22Rv1 (cell line): ENCODE measurements at regions not wholly inside any gene's neighbourhood (a gene's known extent, or its start where the extent isn't known, plus 50 kb on each side); places are given as distances from the start of the nearest gene placed in this dataset.

ENCODE experiments used
- H3K27ac ChIP-seq: fragments of 450-650 bp; 2 replicates; pipeline ENCODE4 v1.5.1; 2017
- CTCF ChIP-seq: fragments of 450-650 bp; IDR thresholded peaks from 2 replicates; pipeline ENCODE4 v1.5.1; 2017; ENCODE audit warnings: mild to moderate bottlenecking
- ZFX ChIP-seq: fragments of 450-650 bp; IDR thresholded peaks from 2 replicates; pipeline ENCODE4 v1.6.1; 2017; ENCODE audit warnings: antibody characterized with exemption, borderline replicate concordance

DNA sequence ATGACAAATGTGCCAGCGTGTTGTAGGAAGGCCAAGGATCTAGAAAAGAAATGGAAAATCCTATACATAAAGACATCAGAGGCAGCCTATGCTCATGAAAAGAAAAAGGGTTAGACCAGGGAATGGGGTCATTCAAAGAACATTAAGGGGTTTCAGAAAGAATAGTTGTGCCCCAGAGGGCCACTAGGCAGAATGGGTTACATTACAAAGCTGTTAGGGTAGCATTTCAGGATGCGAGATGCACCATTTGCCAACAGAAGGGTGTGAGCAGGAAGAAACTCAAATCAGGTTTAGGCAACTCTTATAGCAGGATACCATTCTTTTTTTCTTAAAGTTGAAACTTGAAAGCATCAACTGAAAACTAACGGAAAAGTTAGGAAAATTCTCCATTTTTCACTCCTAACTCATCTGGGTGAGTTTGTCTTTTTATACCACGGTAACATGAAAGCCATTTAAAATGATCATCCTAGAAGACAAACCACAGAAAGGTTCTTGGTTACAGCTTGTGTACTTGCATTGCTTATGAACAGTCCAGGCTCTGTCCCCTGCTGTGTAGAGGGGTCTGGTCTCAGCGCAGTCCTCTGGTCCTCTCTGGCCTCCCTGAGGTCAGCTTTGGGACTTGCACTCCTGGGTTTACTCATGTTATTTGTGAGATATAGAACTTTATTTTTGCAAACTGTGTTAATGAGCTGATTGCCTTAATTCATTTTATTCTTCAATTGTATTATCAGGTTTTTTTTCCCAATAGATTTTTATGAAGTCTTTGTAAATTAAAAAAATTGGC lies 209.1 kb downstream of the DACT1 start:
- H3K27ac ChIP-seq: no peak overlapping the region
- TF ChIP-seq CTCF (no peak), ZFX (no peak)

- no peak for TF ChIP-seq ZFX
- no peak for TF ChIP-seq CTCF
- H3K27ac ChIP-seq: no peak overlapping the region
These were observed 210.6 kb downstream of the DACT1 start for GRCh38 chr14:58848365-58848764.

GRCh38 chr14:58849601-58850000 lies 211.8 kb downstream of the DACT1 start:
- no peak overlapping the region for H3K27ac ChIP-seq
- TF ChIP-seq CTCF: no peak
- TF ChIP-seq ZFX: no peak

DNA sequence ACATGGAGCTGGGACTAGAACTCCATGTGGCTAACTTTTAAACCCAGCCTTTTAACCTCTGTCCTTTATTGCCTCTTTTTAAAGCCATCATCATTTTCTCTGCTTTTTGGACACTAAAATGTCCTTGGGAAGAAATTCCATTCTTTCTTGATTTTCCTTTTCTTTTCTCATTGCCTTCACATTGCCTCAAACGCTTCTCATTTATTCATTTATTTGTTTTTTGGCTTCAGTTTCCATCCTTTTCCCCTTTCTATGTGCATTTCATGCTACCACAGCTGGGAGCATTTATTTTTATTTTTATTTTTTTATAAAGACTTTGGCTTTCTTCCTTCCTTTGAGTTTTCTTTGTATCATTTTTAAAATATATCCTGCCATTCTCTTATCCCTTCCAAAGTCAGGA lies 212.2 kb downstream of the DACT1 start:
- no peak for TF ChIP-seq CTCF
- TF ChIP-seq ZFX: no peak
- H3K27ac ChIP-seq: no peak overlapping the region

DNA sequence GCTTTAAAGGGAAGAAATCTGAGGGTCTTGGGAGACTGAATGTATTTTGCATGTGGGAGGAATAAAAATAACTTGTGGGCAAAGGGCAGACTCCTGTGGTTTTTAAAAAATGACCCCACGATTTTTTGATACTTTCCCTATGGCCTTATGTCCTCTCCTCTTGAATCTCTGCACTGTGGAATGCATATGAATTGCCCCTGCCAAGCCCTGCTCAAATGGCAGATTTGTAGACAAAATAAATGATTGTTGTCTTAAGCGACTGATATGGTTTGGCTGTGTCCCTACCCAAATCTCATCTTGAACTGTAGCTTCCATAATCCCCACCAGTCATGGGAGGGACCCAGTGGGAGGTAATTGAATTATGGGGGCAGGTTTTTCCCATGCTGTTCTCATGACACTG lies 223.8 kb downstream of the DACT1 start:
- H3K27ac ChIP-seq: no peak overlapping the region
- TF ChIP-seq CTCF: no peak
- no peak for TF ChIP-seq ZFX

GRCh38 chr14:58862416-58863160 lies 224.8 kb downstream of the DACT1 start:
- TF ChIP-seq ZFX (no peak), CTCF (no peak)
- H3K27ac ChIP-seq: no peak overlapping the region
